Mucosa of descending colon (tissue), 3 donors: ENCODE measurements at regions not wholly inside any gene's neighbourhood (a gene's known extent, or its start where the extent isn't known, plus 50 kb on each side); places are given as distances from the start of the nearest gene placed in this dataset.
A peak's percentile ranks its signal among the peaks of the same experiment; 100 is the strongest.

ENCODE experiments used
- ATAC-seq: fragments of 200-7000 bp; cut with Tn5 transposase; one replicate; pipeline ENCODE4 v1.9.1; 2020; ENCODE audit warnings: mild to moderate bottlenecking, moderate library complexity
- DNase-seq, 3 donors: peaks; one replicate each; pipeline ENCODE4 v3.0.0-alpha.2; 2020
- H3K36me3 ChIP-seq: fragments of 200-600 bp; one replicate; pipeline ENCODE4 v1.8.0; 2021; ENCODE audit warnings: low read depth, mild to moderate bottlenecking
- H3K4me1 ChIP-seq: fragments of 200-600 bp; one replicate; pipeline ENCODE4 v1.8.0; 2021; ENCODE audit warnings: low read depth, mild to moderate bottlenecking
- H3K4me3 ChIP-seq: fragments of 200-600 bp; one replicate; pipeline ENCODE4 v1.8.0; 2021; ENCODE audit warnings: mild to moderate bottlenecking
- H3K9me3 ChIP-seq: fragments of 200-600 bp; one replicate; pipeline ENCODE4 v1.8.0; 2021; ENCODE audit warnings: mild to moderate bottlenecking
- intact Hi-C, 2 donors: fragments of 100-400 bp; cut with DNase I in 1 of 2; cut with micrococcal nuclease in 1 of 2; formaldehyde crosslinking; loops; one replicate each; pipeline versions ENCODE4 v1.11.0 to v1.11.1; 2022; cut with DNase I, micrococcal nuclease
- TF ChIP-seq, protein P1 (sequence below): fragments of 200-600 bp; IDR thresholded peaks from one replicate; pipeline ENCODE4 v1.8.0; 2022; ENCODE audit warnings: antibody characterized with exemption, mild to moderate bottlenecking
- donor health status: DM: no; HTN: no; CAD: no; lungs with moderate emphysema.
- donor health status: DM: no; HTN: no; CAD: no.
- donor health status: DM: no; HTN: yes; CAD: no.

- Histone ChIP-seq H3K4me3 (no peak overlapping the region), H3K4me1 (no peaks in the 10 kb centered on the region), H3K9me3 (no peaks in the 10 kb centered on the region), H3K36me3 (no peaks in the 10 kb centered on the region)
- ATAC-seq (no peak), DNase-seq (no peak)
- intact Hi-C loops: no loop called here
- TF ChIP-seq, protein P1, sequence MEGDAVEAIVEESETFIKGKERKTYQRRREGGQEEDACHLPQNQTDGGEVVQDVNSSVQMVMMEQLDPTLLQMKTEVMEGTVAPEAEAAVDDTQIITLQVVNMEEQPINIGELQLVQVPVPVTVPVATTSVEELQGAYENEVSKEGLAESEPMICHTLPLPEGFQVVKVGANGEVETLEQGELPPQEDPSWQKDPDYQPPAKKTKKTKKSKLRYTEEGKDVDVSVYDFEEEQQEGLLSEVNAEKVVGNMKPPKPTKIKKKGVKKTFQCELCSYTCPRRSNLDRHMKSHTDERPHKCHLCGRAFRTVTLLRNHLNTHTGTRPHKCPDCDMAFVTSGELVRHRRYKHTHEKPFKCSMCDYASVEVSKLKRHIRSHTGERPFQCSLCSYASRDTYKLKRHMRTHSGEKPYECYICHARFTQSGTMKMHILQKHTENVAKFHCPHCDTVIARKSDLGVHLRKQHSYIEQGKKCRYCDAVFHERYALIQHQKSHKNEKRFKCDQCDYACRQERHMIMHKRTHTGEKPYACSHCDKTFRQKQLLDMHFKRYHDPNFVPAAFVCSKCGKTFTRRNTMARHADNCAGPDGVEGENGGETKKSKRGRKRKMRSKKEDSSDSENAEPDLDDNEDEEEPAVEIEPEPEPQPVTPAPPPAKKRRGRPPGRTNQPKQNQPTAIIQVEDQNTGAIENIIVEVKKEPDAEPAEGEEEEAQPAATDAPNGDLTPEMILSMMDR: no peak
Observed at GRCh38 chr2:155157065-155157464, 458.6 kb downstream of the KCNJ3 start.

DNA sequence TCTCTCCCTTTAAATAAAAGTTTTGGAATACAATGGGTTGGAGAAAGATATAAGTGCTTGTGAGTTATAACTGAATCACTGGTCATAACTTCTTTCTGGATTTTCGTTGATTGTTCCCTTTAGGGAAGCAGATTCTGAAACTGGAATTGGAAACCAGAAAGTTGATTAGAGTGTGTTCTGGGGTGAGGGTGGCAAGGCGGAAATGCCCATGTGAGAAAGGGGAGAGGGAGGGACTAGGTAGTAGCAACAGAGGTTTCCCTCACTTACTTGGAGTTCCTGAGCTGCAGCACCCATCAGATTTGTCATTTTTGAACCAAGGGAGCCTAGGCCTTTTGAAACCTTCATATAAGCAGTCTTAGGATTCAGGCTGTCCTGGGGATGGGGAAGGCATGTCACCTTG, 453.4 kb downstream of the KCNJ3 start:
- DNase-seq: no peak
- H3K9me3 ChIP-seq: no peaks in the 10 kb centered on the region
- H3K4me3 ChIP-seq: no peak overlapping the region
- TF ChIP-seq, protein P1: no peak
- no peaks in the 10 kb centered on the region for H3K36me3 ChIP-seq
- no peaks in the 10 kb centered on the region for H3K4me1 ChIP-seq
- no peak for ATAC-seq
- intact Hi-C loops: no loop called here

DNA sequence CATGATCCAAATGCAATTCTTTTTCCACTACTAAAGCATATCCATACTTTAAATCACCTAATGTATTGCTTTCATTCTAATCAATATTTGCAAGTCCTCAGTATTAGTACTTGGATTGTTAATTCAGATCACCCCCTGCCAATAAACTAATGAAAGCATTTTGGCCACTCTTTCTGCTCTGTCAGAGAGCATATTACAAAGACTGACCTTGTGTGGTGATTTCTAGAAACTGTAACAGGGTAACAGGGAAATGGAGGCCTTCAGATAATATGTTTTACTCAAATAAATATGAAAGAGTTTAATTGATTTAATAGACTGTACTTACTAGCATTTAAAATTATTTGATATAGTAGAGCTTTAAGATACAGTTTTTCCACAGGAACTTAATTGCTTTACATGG, 453.0 kb downstream of the KCNJ3 start:
- no peaks in the 10 kb centered on the region for H3K4me1 ChIP-seq
- no peaks in the 10 kb centered on the region for H3K36me3 ChIP-seq
- intact Hi-C loops: no loop called here
- DNase-seq (no peak), ATAC-seq (no peak)
- TF ChIP-seq, protein P1: no peak
- H3K9me3 ChIP-seq: no peaks in the 10 kb centered on the region
- H3K4me3 ChIP-seq: no peak overlapping the region

GRCh38 chr2:155145758-155146229, 447.3 kb downstream of the KCNJ3 start:
- no peak for ATAC-seq
- no peaks in the 10 kb centered on the region for H3K4me1 ChIP-seq
- no peaks in the 10 kb centered on the region for H3K9me3 ChIP-seq
- intact Hi-C loops: no loop called here
- H3K36me3 ChIP-seq: no peaks in the 10 kb centered on the region
- no peak overlapping the region for H3K4me3 ChIP-seq
- TF ChIP-seq, protein P1: no peak
- DNase-seq: peak in 1 of 3 donors; percentile 2

DNA sequence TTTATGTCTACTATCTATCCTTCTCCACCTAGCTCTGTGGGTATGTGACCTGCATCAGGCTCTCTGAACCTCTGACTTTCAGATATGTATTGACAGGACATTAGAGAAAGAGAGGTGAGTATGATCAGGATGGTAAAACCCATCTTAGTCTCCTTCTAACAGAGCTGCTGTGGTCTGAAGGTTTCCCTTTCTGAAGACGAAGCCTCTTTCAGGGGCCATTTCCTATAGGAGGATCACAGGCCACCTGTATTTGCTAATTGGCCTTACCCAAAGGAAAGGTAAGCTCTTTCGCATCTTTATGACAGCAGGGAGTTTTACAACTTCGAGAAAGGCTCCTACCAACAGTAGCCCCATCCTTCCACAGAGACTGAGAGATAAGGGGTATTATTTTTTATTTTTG, 442.9 kb downstream of the KCNJ3 start:
- no peak for ATAC-seq
- intact Hi-C loops: no loop called here

More for the DNA sequence above, 442.9 kb downstream of the KCNJ3 start:
- TF ChIP-seq, protein P1: no peak
- no peak for DNase-seq
- no peaks in the 10 kb centered on the region for H3K9me3 ChIP-seq
- H3K4me3 ChIP-seq: no peak overlapping the region
- H3K36me3 ChIP-seq: no peaks in the 10 kb centered on the region
- no peaks in the 10 kb centered on the region for H3K4me1 ChIP-seq
